Astrocyte of the hippocampus (primary cell): ENCODE measurements at regions not wholly inside any gene's neighbourhood (a gene's known extent, or its start where the extent isn't known, plus 50 kb on each side); places are given as distances from the start of the nearest gene placed in this dataset.
"Not testable (repeated sequence)": the region's sequence is repeated elsewhere in the genome, so short reads cannot be mapped to it uniquely, and the experiment has no call there.

Source experiments
- DNase-seq: peaks from one replicate; pipeline ENCODE4 v3.0.0; 2011; ENCODE audit warnings: low read depth, low spot score

GRCh38 chrX:122188751-122189150, 995.3 kb upstream of the GRIA3 start:
- peak; percentile 26 for DNase-seq

GRCh38 chrX:122196343-122196742, 987.7 kb upstream of the GRIA3 start:
- no peak for DNase-seq

GRCh38 chrX:122203399-122203798, 980.7 kb upstream of the GRIA3 start:
- DNase-seq = no peak

GRCh38 chrX:122218666-122219065, 965.4 kb upstream of the GRIA3 start:
- no peak for DNase-seq

- no peak for DNase-seq
Measured at GRCh38 chrX:122219226-122219625, 964.9 kb upstream of the GRIA3 start.

- no peak for DNase-seq
Measured at GRCh38 chrX:122219735-122220134, 964.3 kb upstream of the GRIA3 start.

- DNase-seq = no peak
Measured at GRCh38 chrX:122220644-122221373, 963.3 kb upstream of the GRIA3 start.

GRCh38 chrX:122221810-122222209, 962.3 kb upstream of the GRIA3 start:
- DNase-seq = not testable (repeated sequence)

GRCh38 chrX:122224137-122224536, 959.9 kb upstream of the GRIA3 start:
- not testable (repeated sequence) for DNase-seq

GRCh38 chrX:122238801-122239200, 945.3 kb upstream of the GRIA3 start:
- peak; percentile 6 for DNase-seq

GRCh38 chrX:122241959-122242358, 942.1 kb upstream of the GRIA3 start:
- no peak for DNase-seq

GRCh38 chrX:122244080-122244479, 940.0 kb upstream of the GRIA3 start:
- no peak for DNase-seq

- DNase-seq = no peak
Measured at GRCh38 chrX:122245175-122245574, 938.9 kb upstream of the GRIA3 start.

- no peak for DNase-seq
Measured at GRCh38 chrX:122245943-122246342, 938.1 kb upstream of the GRIA3 start.

GRCh38 chrX:122246937-122247336, 937.1 kb upstream of the GRIA3 start:
- no peak for DNase-seq

- no peak for DNase-seq
Measured at GRCh38 chrX:122248681-122249080, 935.4 kb upstream of the GRIA3 start.

- no peak for DNase-seq
Measured at GRCh38 chrX:122252454-122252853, 931.6 kb upstream of the GRIA3 start.

GRCh38 chrX:122268353-122268752, 915.7 kb upstream of the GRIA3 start:
- no peak for DNase-seq

GRCh38 chrX:122269243-122269781, 914.8 kb upstream of the GRIA3 start:
- no peak for DNase-seq

GRCh38 chrX:122270809-122271494, 913.1 kb upstream of the GRIA3 start:
- DNase-seq = no peak

GRCh38 chrX:122272011-122272410, 912.1 kb upstream of the GRIA3 start:
- no peak for DNase-seq

GRCh38 chrX:122279746-122280145, 904.3 kb upstream of the GRIA3 start:
- no peak for DNase-seq

GRCh38 chrX:122299822-122300221, 884.3 kb upstream of the GRIA3 start:
- DNase-seq = not testable (repeated sequence)
